HT1080 (cell line): ENCODE measurements at regions not wholly inside any gene's neighbourhood (a gene's known extent, or its start where the extent isn't known, plus 50 kb on each side); places are given as distances from the start of the nearest gene placed in this dataset.
A peak's percentile ranks its signal among the peaks of the same experiment; 100 is the strongest.

ENCODE experiments used
- DNase-seq: peaks from one replicate; pipeline ENCODE4 v3.0.0-alpha.2; 2015; ENCODE audit warnings: low read depth

- no peak for DNase-seq
Observed at GRCh38 chr7:118684796-118685195, 460.3 kb downstream of the ANKRD7 start.

DNA sequence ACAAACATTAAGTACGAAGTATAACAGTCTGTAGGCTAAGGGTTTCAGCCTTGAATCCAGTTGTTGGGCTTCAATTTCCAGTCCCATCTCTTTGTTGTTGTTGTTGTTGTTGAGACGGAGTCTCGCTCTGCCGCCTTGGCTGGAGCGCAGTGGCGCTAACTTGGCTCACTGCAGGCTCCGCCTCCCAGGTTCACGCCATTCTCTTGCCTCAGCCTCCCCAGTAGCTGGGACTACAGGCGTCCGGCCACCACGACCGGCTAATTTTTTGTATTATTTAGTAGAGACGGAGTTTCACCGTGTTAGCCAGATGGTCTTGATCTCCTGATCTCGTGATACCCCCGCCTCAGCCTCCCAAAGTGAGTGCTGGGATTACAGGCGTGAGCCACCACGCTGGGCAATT lies 464.9 kb downstream of the ANKRD7 start:
- DNase-seq = no peak

DNA sequence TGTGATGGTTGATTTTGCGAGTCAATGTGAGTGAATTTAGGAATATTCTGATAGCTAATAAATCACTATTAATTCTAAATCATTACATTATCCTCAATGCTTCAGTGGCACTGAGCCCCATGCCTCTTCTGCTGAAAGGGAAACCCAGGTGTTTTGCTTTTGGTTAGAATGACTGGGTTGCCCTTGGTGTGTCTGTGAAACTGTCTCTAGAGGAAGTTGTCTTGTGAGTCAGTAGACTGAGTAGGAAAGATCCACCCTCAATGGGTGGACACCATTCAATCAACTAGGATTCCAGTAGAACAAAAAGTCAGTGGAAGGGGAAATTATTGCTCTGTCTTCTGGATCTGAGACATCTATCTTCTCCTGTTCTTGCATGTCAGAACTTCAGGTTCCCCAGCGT lies 472.4 kb downstream of the ANKRD7 start:
- peak; percentile 3 for DNase-seq

DNA sequence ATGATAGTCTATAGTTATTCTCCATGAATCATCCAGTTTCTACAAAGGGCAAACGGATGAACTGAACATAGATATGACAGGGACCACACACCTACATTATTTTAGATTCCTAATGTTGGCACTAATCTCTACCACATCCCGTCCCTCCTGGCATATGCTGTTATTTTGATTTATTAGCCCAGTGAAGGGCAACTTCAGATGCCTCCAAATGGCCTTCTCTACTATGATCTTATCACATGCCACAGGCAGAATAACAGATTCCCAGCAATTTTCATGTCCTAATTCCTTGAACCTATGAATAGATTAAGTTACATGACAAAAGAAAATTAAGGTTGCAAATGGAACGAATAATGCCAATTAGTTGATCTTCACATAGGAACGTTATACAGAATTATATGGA lies 474.7 kb downstream of the ANKRD7 start:
- DNase-seq = no peak

- DNase-seq = no peak
Observed at GRCh38 chr7:118708741-118709140, 484.2 kb downstream of the ANKRD7 start.

DNA sequence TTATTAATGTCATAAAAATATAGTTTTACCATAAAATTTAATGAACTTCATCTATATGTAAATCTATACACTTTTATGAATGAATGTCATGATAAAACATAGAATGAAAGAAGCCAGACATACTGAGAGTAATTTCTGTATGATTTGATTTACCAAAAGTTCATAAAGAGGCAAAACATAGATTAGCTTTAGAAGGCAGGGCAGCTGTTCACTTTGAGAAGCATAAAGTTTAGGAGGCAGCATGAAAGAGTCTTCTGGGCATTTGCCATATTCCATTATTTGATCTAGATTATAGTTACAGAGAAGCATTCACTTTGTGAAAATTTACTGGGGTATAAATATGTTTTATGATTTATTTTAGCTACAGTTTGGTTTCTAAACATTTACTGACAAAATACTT lies 487.2 kb downstream of the ANKRD7 start:
- DNase-seq = no peak

GRCh38 chr7:118713039-118713438 lies 488.5 kb downstream of the ANKRD7 start:
- DNase-seq = no peak

DNA sequence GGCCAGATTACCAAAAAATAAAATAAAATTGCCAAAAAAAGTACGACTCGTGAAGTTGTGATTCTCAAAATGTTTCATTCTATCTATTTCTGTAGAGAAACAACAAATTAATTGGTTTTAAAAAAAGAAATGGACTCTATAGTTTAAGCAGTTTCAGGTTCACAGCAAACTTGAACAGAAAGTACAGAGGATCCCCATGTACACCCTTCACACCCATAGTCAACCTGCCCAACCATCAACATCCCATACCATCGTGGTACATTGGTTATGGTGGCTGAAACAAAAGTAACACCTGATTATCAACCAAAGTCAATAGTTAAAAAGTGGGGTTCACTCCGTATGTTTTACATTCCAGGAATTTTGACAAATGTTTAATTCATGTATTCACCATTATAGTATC lies 496.1 kb downstream of the ANKRD7 start:
- DNase-seq = no peak

DNA sequence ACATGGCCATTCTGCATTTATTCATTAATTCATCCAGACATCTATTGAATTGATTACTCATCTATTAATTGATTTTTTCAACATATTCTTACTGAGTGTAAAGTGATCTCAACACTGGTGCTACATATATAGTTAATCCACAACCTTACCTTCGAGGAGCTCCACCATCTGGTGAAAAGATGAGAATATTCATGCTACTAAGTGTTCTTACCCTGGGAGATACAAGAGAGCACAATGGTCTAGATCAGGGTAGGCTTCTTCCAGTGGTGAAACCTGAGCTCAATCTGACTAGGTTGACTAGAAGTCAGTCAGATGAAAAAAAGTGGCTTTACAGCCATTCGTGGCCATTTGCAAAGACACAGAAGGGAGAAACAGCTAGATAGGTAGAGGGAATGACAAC lies 507.4 kb downstream of the ANKRD7 start:
- peak; percentile 15 for DNase-seq

DNA sequence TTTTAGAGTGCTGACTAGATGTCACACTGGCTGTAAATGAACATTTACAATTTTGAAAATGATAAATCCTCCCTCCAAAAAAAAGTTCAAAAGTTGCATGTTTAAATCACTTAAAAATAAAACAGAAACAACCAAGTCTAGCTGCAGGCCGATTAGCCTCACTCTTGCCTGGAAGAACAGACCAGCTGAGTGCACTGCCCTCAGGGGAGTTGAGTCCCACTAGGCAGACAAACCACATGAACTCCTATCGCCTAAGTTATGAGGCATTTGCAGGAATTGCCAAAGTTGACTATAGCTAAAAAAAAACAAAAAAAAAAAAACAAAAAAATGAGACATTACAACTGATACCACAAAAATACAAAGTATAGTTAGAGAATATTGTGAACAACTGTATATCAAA lies 510.0 kb downstream of the ANKRD7 start:
- no peak for DNase-seq

DNA sequence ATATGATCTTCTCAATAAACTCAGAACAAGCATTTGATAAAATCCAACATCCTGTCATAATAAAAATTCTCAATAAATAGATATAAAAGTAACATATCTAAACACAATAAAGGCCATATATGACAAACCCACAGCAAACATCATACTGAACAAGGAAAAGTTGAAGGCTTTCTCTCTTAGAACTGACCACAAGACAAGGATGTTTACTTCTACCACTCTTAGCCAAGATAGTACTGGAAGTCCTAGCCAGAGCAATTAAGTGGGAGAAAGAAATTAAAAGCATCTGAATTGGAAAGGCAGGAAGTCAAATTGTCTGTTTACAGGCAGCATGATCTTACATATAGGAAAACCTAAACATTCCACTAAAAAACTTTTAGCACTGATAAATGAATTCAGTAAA lies 510.9 kb downstream of the ANKRD7 start:
- DNase-seq = no peak

- DNase-seq = no peak
Observed at GRCh38 chr7:118737935-118738334, 513.4 kb downstream of the ANKRD7 start.

- no peak for DNase-seq
Observed at GRCh38 chr7:118745927-118746326, 521.4 kb downstream of the ANKRD7 start.

DNA sequence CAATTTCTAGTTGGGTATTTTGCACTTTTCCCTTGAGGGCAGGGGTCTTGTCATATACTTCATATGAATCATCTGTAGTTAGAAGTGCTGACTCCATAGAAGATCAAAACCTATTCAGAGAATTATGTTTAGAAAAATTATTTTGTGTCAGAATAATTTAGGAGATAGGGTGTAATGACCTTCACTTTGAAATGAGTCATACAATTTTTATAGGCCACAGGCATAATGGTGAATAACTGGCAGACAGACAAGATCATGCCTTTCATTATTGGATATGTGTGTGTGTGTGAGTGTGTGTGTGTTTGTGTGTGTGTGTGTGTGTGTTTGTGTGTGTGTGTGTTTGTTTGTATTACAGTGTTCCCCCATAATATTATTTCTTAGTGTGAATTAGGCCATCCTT lies 523.0 kb downstream of the ANKRD7 start:
- no peak for DNase-seq

DNA sequence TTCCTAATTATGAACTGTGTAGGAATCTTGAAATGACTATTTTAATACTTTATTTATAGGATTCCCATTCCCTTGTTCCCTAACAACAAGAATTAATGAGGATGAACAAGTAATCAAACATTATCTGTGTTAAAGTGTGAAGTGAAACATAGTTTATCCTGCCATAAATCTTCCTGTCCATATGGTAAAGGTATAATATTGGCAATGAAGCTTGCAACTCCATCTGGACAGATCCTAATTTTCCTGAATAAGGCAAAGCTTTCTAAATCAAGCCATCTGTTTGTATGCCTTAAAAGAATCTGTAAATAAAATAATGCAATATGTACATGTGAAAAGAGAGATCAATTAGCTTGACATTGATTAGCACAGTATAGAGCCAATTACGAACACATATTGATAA lies 529.0 kb downstream of the ANKRD7 start:
- DNase-seq = no peak

GRCh38 chr7:118754608-118755007 lies 530.1 kb downstream of the ANKRD7 start:
- no peak for DNase-seq

DNA sequence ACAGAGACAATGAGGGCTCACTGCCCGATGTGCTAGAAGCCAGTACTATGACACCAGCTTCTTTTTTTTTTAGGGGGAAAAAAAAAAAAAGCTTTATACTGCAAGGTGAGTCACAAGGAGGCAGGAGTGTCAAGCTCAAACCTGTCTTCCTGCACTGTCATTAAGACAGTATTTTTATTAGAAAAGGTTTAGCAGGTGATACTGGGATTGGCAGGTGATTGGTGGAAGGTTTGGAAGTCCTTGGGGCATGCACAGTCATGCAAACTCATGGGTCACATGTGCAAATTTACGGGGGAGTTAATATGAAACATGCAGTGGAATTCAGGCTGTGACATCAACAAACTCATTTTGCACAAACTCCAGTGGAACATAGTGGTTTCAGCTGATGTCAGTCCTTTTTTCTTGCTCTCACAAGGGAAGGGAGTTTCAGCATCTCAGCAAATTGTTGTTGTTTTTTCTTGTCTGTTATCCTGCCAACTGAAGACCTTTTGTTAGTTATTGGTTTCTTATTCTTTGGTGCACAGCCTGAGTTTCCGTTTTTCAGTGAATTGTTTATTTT lies 530.6 kb downstream of the ANKRD7 start:
- peak; percentile 38 for DNase-seq

DNA sequence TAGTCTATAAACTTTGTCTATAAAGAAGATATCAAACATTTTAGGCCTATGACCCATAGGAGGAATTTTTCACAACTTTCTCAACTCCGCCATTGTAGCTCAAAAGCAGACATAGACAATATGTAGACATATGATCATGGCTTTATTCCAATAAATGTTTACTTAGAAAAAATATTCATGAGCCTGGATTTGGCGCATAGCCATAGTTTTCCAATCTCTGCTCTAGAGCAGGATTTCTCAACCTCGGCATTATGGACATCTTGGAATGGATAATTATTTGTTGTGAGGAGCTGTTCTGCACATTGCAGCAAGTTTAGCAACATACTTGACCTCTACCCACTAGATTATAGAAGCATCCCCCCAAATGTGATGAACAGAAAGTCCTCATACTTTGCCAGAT lies 532.6 kb downstream of the ANKRD7 start:
- no peak for DNase-seq

- DNase-seq = no peak
Observed at GRCh38 chr7:118758582-118758981, 534.1 kb downstream of the ANKRD7 start.

GRCh38 chr7:118759921-118760320 lies 535.4 kb downstream of the ANKRD7 start:
- no peak for DNase-seq

DNA sequence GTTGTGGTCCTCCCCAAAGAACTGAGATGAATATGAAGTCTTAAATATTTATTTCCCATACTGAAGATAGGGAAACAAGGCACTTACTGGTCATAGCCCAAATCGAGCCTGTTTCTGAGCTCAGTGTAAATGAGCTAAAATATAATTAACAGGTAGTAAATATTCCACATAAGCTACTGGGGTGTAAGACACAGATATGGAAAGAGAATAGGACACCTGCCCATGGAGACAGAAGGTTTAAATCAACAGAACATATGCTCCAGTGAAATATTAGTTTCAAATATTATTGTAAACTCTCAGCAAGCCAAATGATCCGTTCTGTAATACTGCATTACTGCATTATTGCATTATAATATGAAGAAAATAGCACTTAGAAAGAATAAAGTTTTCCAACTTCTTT lies 537.9 kb downstream of the ANKRD7 start:
- no peak for DNase-seq

GRCh38 chr7:118764221-118764620 lies 539.7 kb downstream of the ANKRD7 start:
- DNase-seq = no peak

GRCh38 chr7:118771672-118772071 lies 547.2 kb downstream of the ANKRD7 start:
- DNase-seq = no peak

DNA sequence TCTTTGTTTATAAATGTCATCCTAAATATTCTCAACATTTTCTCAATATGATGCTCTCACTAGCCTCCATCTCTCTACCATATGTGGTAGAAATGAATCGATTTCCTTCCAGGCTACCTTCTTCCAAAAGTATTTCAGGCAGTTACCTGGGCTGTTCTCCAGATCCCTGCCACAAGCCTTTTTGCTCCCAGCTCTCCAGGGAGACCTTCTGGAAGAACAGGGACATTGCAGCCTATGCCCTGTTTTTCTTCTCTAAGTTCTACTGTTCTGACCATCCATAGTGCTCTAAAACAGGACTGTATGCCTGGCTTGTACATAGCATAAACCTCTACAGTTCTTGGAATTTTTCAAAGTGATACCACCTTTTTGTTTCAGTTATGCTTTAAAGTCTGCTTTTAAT lies 552.8 kb downstream of the ANKRD7 start:
- no peak for DNase-seq
